ENCODE measurements at regions not wholly inside any gene's neighbourhood (a gene's known extent, or its start where the extent isn't known, plus 50 kb on each side); places are given as distances from the start of the nearest gene placed in this dataset.

GRCh38 chr13:76025392-76025791, 389.3 kb downstream of the LMO7 start:
- H3K9me3 ChIP-seq (ENCODE audit: control insufficient read depth, low read depth, low read length): no peaks in the 10 kb centered on the region
- H3K4me2 ChIP-seq (ENCODE audit: control insufficient read depth, extremely low read depth, insufficient read depth, low read depth, low read length): no peak overlapping the region
- H3K27me3 ChIP-seq (ENCODE audit: control insufficient read depth, extremely low read depth, insufficient read depth, low read length): no peaks in the 10 kb centered on the region
- DNase-seq (ENCODE audit: low read depth, low spot score): no peak
- dilution Hi-C loops (cut with MboI; ENCODE audit: extremely low pct_ligation_motif_present, low sequenced_read_pairs): no loop called here
- no peak overlapping the region for H3K4me3 ChIP-seq (ENCODE audit: control insufficient read depth in 2 of 3, extremely low read depth in 1 of 3, insufficient read depth in 2 of 3, low read depth in 1 of 3, low read length in 3 of 3)
- H3K79me2 ChIP-seq (ENCODE audit: control insufficient read depth, insufficient read depth, low read length): no peaks in the 10 kb centered on the region
- TF ChIP-seq CTCF (optimal IDR thresholded peaks at IDR 0.05 in 1 of 3, IDR thresholded peaks at IDR 0.05 in 1 of 3, conservative IDR thresholded peaks at IDR 0.05 in 1 of 3; ENCODE audit: extremely low read depth in 1 of 3, insufficient read depth in 2 of 3, low read length in 3 of 3) (no peak), EZH2 (IDR thresholded peaks at IDR 0.05; ENCODE audit: low read length) (no peak)
- no peak overlapping the region for H2AFZ ChIP-seq (ENCODE audit: control insufficient read depth, low read length)
- H3K4me1 ChIP-seq (ENCODE audit: control insufficient read depth, extremely low read depth, insufficient read depth, low read length): peaks cover 10% of the 10 kb centered on the region
- H3K9ac ChIP-seq (ENCODE audit: control insufficient read depth, extremely low read depth, insufficient read depth, low read length): no peak overlapping the region
- no peaks in the 10 kb centered on the region for H3K9me1 ChIP-seq (ENCODE audit: control insufficient read depth, extremely low read depth, insufficient read depth, low read length)
- H3K27ac ChIP-seq (ENCODE audit: control insufficient read depth, insufficient read depth, low read length): no peak overlapping the region
- no peaks in the 10 kb centered on the region for H3K36me3 ChIP-seq (ENCODE audit: control insufficient read depth in 2 of 2, extremely low read depth in 1 of 2, insufficient read depth in 2 of 2, low read length in 2 of 2)
- FAIRE-seq: no peak
- no peaks in the 10 kb centered on the region for H4K20me1 ChIP-seq (ENCODE audit: control insufficient read depth, extremely low read depth, insufficient read depth, low read length)

- H3K9me1 ChIP-seq (ENCODE audit: control insufficient read depth, extremely low read depth, insufficient read depth, low read length): no peaks in the 10 kb centered on the region
- FAIRE-seq (no peak), DNase-seq (ENCODE audit: low read depth, low spot score) (no peak)
- peaks cover 10% of the 10 kb centered on the region for H3K4me1 ChIP-seq (ENCODE audit: control insufficient read depth, extremely low read depth, insufficient read depth, low read length)
- H3K27me3 ChIP-seq (ENCODE audit: control insufficient read depth, extremely low read depth, insufficient read depth, low read length): no peaks in the 10 kb centered on the region
- H2AFZ ChIP-seq (ENCODE audit: control insufficient read depth, low read length): no peak overlapping the region
- dilution Hi-C loops (cut with MboI; ENCODE audit: extremely low pct_ligation_motif_present, low sequenced_read_pairs): no loop called here
- H3K4me2 ChIP-seq (ENCODE audit: control insufficient read depth, extremely low read depth, insufficient read depth, low read depth, low read length): no peak overlapping the region
- no peak overlapping the region for H3K9ac ChIP-seq (ENCODE audit: control insufficient read depth, extremely low read depth, insufficient read depth, low read length)
- H3K27ac ChIP-seq (ENCODE audit: control insufficient read depth, insufficient read depth, low read length): no peak overlapping the region
- H3K36me3 ChIP-seq (ENCODE audit: control insufficient read depth in 2 of 2, extremely low read depth in 1 of 2, insufficient read depth in 2 of 2, low read length in 2 of 2): no peaks in the 10 kb centered on the region
- H3K79me2 ChIP-seq (ENCODE audit: control insufficient read depth, insufficient read depth, low read length): no peaks in the 10 kb centered on the region
- no peaks in the 10 kb centered on the region for H4K20me1 ChIP-seq (ENCODE audit: control insufficient read depth, extremely low read depth, insufficient read depth, low read length)
- TF ChIP-seq CTCF (optimal IDR thresholded peaks at IDR 0.05 in 1 of 3, IDR thresholded peaks at IDR 0.05 in 1 of 3, conservative IDR thresholded peaks at IDR 0.05 in 1 of 3; ENCODE audit: extremely low read depth in 1 of 3, insufficient read depth in 2 of 3, low read length in 3 of 3): no peak
- no peak overlapping the region for H3K4me3 ChIP-seq (ENCODE audit: control insufficient read depth in 2 of 3, extremely low read depth in 1 of 3, insufficient read depth in 2 of 3, low read depth in 1 of 3, low read length in 3 of 3)
- H3K9me3 ChIP-seq (ENCODE audit: control insufficient read depth, low read depth, low read length): no peaks in the 10 kb centered on the region
Measured at GRCh38 chr13:76024151-76024550, 388.0 kb downstream of the LMO7 start.
